CD4-positive, alpha-beta T cell (primary cell): ENCODE measurements at regions not wholly inside any gene's neighbourhood (a gene's known extent, or its start where the extent isn't known, plus 50 kb on each side); places are given as distances from the start of the nearest gene placed in this dataset.
"Not testable (repeated sequence)": the region's sequence is repeated elsewhere in the genome, so short reads cannot be mapped to it uniquely, and the experiment has no call there.

ENCODE experiments used
- ATAC-seq: fragments of 200-7000 bp; cut with Tn5 transposase; one replicate; pipeline ENCODE4 v1.10.0; 2022; ENCODE audit warnings: mild to moderate bottlenecking; ENCODE audit not compliant: poor library complexity
- CTCF ChIA-PET: fragments of 350-600 bp; sonication (Branson Sonifier 250); formaldehyde crosslinking; loops from one replicate; lab custom pipeline; 2021; ENCODE audit warnings: antibody characterized with exemption, inconsistent platforms; lab: Charles Lee
- POLR2A ChIA-PET: fragments of 350-600 bp; sonication (Branson Sonifier 250); formaldehyde crosslinking; loops from one replicate; lab custom pipeline; 2021; ENCODE audit warnings: antibody characterized with exemption, inconsistent platforms; lab: Charles Lee
- DNase-seq, 14 experiments: peaks; one replicate each; pipeline ENCODE4 v3.0.0-alpha.2; 2013 to 2020; ENCODE audit warnings: mixed read lengths in 2 of 14
- H3K27ac ChIP-seq, 2 donors: one replicate each; pipeline versions ENCODE4 v1.5.1 to v1.7.0; 2013; ENCODE audit warnings: low read length in 2 of 2, low read depth in 1 of 2, mild to moderate bottlenecking in 1 of 2
- H3K27me3 ChIP-seq, 2 experiments: 1 replicate in 1 of 2; 2 replicates in 1 of 2; pipeline versions ENCODE4 v1.6.1 to v1.7.0; 2013; ENCODE audit warnings: low read length in 2 of 2, control low read depth in 1 of 2, mild to moderate bottlenecking in 1 of 2, moderate library complexity in 1 of 2; ENCODE audit not compliant: insufficient read depth in 2 of 2, control insufficient read depth in 1 of 2
- H3K36me3 ChIP-seq: one replicate; pipeline ENCODE4 v1.6.1; 2013; ENCODE audit warnings: low read length, control low read depth; ENCODE audit not compliant: insufficient read depth
- H3K4me1 ChIP-seq: one replicate; pipeline ENCODE4 v1.6.1; 2013; ENCODE audit warnings: low read length, control low read depth; ENCODE audit not compliant: insufficient read depth
- H3K4me3 ChIP-seq: one replicate; pipeline ENCODE4 v1.5.1; 2013; ENCODE audit warnings: mild to moderate bottlenecking, low read length, moderate library complexity
- H3K9me3 ChIP-seq, 2 experiments: 1 replicate in 1 of 2; 2 replicates in 1 of 2; pipeline versions ENCODE4 v1.6.1 to v1.7.0; 2013; ENCODE audit warnings: low read length in 2 of 2, mild to moderate bottlenecking in 2 of 2, control low read depth in 1 of 2, moderate library complexity in 1 of 2; ENCODE audit not compliant: control insufficient read depth in 1 of 2, insufficient read depth in 1 of 2
- H3K27ac Mint-ChIP-seq: one replicate; pipeline ENCODE4 v1.8.0; 2020; ENCODE audit warnings: mixed read lengths
- H3K27me3 Mint-ChIP-seq: one replicate; pipeline ENCODE4 v1.8.0; 2021; ENCODE audit warnings: mixed read lengths
- H3K36me3 Mint-ChIP-seq: one replicate; pipeline ENCODE4 v1.8.0; 2021; ENCODE audit warnings: low read depth, mixed read lengths
- H3K4me1 Mint-ChIP-seq: one replicate; pipeline ENCODE4 v1.8.0; 2021; ENCODE audit warnings: low read depth, mixed read lengths
- H3K4me3 Mint-ChIP-seq: one replicate; pipeline ENCODE4 v1.8.0; 2020; ENCODE audit warnings: mild to moderate bottlenecking, mixed read lengths
- H3K9me3 Mint-ChIP-seq: one replicate; pipeline ENCODE4 v1.8.0; 2020; ENCODE audit warnings: mixed read lengths
- CTCF ChIP-seq: fragments of 200-600 bp; IDR thresholded peaks from one replicate; pipeline ENCODE4 v1.8.0; 2022; ENCODE audit warnings: antibody characterized with exemption, mild to moderate bottlenecking
- intact Hi-C, 2 experiments: fragments of 100-400 bp; cut with DNase I in 1 of 2; cut with micrococcal nuclease in 1 of 2; formaldehyde crosslinking; loops; one replicate each; pipeline versions ENCODE4 v1.15.1 to v1.9.0; 2023 to 2025; cut with DNase I, micrococcal nuclease

DNA sequence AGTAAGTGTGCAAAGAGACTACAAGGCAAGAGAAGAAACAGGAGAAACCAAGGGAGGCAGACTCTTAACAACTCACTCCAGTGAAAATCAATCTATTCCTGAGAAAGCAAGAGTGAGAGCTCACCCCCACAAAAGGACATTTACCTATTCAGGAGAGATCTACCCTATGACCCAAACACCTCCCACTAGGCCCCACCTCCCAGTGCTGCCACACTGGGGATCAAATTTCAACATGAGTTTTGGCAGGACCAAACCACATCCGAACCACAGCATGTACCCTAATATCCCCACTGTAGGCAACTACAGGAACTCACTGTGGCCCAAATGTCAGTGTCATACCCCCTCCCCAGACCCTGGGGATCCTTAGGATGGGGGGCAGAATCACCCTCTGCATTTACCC is 526.2 kb upstream of the B3GAT1 start:
- POLR2A ChIA-PET = no interaction called here
- no peaks in the 10 kb centered on the region for H3K4me1 Mint-ChIP-seq
- no peak for TF ChIP-seq CTCF
- no peaks in the 10 kb centered on the region for H3K36me3 Mint-ChIP-seq
- H3K27me3 Mint-ChIP-seq = peaks cover 15% of the 10 kb centered on the region
- intact Hi-C loops = no loop called here
- no peaks in the 10 kb centered on the region for H3K36me3 ChIP-seq
- no peak overlapping the region for H3K4me3 Mint-ChIP-seq
- ATAC-seq (no peak), DNase-seq (no peak)
- CTCF ChIA-PET = no interaction called here
- H3K4me3 ChIP-seq = no peak overlapping the region
- H3K27ac ChIP-seq = no peak overlapping the region
- H3K27me3 ChIP-seq = no peaks in the 10 kb centered on the region
- H3K4me1 ChIP-seq = no peaks in the 10 kb centered on the region
- H3K27ac Mint-ChIP-seq = no peak overlapping the region
- no peaks in the 10 kb centered on the region for H3K9me3 Mint-ChIP-seq
- no peaks in the 10 kb centered on the region for H3K9me3 ChIP-seq

DNA sequence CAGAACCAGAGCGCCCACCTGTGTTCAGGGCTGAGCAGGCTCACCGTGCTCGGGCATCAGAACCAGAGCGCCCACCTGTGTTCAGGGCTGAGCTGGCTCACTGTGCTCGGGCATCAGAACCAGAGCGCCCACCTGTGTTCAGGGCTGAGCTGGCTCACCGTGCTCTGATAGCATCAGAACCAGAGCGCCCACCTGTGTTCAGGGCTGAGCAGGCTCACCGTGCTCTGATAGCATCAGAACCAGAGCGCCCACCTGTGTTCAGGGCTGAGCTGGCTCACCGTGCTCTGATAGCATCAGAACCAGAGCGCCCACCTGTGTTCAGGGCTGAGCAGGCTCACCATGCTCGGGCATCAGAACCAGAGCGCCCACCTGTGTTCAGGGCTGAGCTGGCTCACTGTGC is 525.2 kb upstream of the B3GAT1 start:
- H3K4me3 ChIP-seq, H3K4me1 ChIP-seq, H3K9me3 Mint-ChIP-seq, intact Hi-C loops, H3K36me3 Mint-ChIP-seq, H3K27ac ChIP-seq, DNase-seq, H3K4me1 Mint-ChIP-seq, ATAC-seq, H3K27ac Mint-ChIP-seq, H3K36me3 ChIP-seq, CTCF ChIA-PET, POLR2A ChIA-PET, H3K27me3 ChIP-seq, H3K9me3 ChIP-seq, H3K4me3 Mint-ChIP-seq: not testable (repeated sequence)
- H3K27me3 Mint-ChIP-seq = peaks cover 19% of the 10 kb centered on the region

DNA sequence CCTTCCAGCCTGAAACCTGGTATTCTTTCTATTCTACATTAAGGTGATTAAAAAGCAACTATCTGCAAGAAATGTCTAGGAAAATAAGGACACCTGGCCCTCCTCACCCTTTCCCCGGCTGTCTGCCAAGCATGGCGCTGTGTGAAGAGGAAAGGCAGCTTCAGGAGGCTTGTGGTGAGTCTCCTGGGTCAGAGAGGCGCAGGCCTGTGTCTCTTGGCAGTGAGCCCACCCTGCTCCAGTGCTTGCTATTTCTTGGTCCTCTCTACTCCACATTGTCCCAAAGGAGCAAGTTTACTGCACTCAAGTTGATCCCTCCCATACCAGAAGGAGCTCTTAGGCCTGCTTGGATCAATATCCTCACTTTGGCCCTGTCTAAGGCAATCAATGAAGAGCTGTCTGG is 520.7 kb upstream of the B3GAT1 start:
- H3K4me3 ChIP-seq = no peak overlapping the region
- H3K9me3 ChIP-seq = no peaks in the 10 kb centered on the region
- no peaks in the 10 kb centered on the region for H3K27me3 ChIP-seq
- no peaks in the 10 kb centered on the region for H3K36me3 ChIP-seq
- no peaks in the 10 kb centered on the region for H3K4me1 Mint-ChIP-seq
- no peak overlapping the region for H3K4me3 Mint-ChIP-seq
- ATAC-seq (no peak), DNase-seq (no peak)
- no peak overlapping the region for H3K27ac ChIP-seq
- TF ChIP-seq CTCF = no peak
- ChIA-PET CTCF (no interaction called here), POLR2A (no interaction called here)
- H3K27ac Mint-ChIP-seq = no peak overlapping the region
- peaks cover 31% of the 10 kb centered on the region for H3K27me3 Mint-ChIP-seq
- intact Hi-C loops = no loop called here
- peaks cover 7% of the 10 kb centered on the region for H3K9me3 Mint-ChIP-seq
- H3K4me1 ChIP-seq = no peaks in the 10 kb centered on the region
- no peaks in the 10 kb centered on the region for H3K36me3 Mint-ChIP-seq

DNA sequence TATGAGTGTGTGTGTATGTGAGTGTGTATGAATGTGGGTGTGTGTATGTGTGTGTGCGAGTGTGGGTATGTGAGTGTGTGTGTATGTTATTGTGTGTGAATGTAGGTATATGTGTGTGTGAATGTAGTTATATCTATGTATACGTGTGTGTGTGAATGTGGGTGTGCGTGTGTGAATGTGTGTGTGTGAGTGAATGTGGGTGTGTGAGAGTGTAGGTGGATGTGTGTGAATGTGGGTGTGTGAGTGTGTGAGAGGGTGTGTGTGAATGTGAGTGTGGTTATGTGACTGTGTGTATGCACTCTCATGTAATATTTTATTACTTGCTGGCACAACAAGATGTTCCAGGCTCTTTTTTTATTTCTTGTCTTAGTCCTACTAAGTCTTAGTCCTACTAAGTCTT is 513.4 kb upstream of the B3GAT1 start:
- ATAC-seq (no peak), DNase-seq (no peak)
- Mint-ChIP-seq H3K27me3 (peaks cover 50% of the 10 kb centered on the region), H3K9me3 (peaks cover 7% of the 10 kb centered on the region), H3K4me1 (no peaks in the 10 kb centered on the region), H3K4me3 (no peak overlapping the region), H3K27ac (no peak overlapping the region), H3K36me3 (no peaks in the 10 kb centered on the region)
- Histone ChIP-seq H3K27ac (no peak overlapping the region), H3K4me1 (no peaks in the 10 kb centered on the region), H3K4me3 (no peak overlapping the region), H3K36me3 (no peaks in the 10 kb centered on the region), H3K27me3 (peaks cover 2% of the 10 kb centered on the region in 2 experiments), H3K9me3 (peaks cover 0 to 11% of the 10 kb centered on the region in 2 experiments)
- ChIA-PET POLR2A (no interaction called here), CTCF (no interaction called here)
- intact Hi-C loops = no loop called here
- no peak for TF ChIP-seq CTCF
